ENCODE measurements at regions not wholly inside any gene's neighbourhood (a gene's known extent, or its start where the extent isn't known, plus 50 kb on each side); places are given as distances from the start of the nearest gene placed in this dataset.
A peak's percentile ranks its signal among the peaks of the same experiment; 100 is the strongest.
"Not testable (repeated sequence)": the region's sequence is repeated elsewhere in the genome, so short reads cannot be mapped to it uniquely, and the experiment has no call there.

- not testable (repeated sequence) for DNase-seq (ENCODE audit: low read depth, low spot score)
Measured at GRCh38 chr12:125561008-125561407, 495.8 kb downstream of the AACS start.

- DNase-seq (ENCODE audit: low read depth, low spot score): no peak
Measured at GRCh38 chr12:125564753-125565152, 499.5 kb downstream of the AACS start.

GRCh38 chr12:125567581-125567980 lies 502.3 kb downstream of the AACS start:
- DNase-seq (ENCODE audit: low read depth, low spot score): no peak

GRCh38 chr12:125568306-125568705 lies 503.1 kb downstream of the AACS start:
- DNase-seq (ENCODE audit: low read depth, low spot score): no peak

- DNase-seq (ENCODE audit: low read depth, low spot score): no peak
Measured at GRCh38 chr12:125573271-125573670, 508.0 kb downstream of the AACS start.

- no peak for DNase-seq (ENCODE audit: low read depth, low spot score)
Measured at GRCh38 chr12:125577334-125577733, 512.1 kb downstream of the AACS start.

- no peak for DNase-seq (ENCODE audit: low read depth, low spot score)
Measured at GRCh38 chr12:125579916-125580315, 514.7 kb downstream of the AACS start.

GRCh38 chr12:125583071-125583470 lies 517.8 kb downstream of the AACS start:
- DNase-seq (ENCODE audit: low read depth, low spot score): no peak

- DNase-seq (ENCODE audit: low read depth, low spot score): no peak
Measured at GRCh38 chr12:125586441-125586840, 521.2 kb downstream of the AACS start.

GRCh38 chr12:125593269-125593668 lies 528.0 kb downstream of the AACS start:
- DNase-seq (ENCODE audit: low read depth, low spot score): no peak

- peak; percentile 9 for DNase-seq (ENCODE audit: low read depth, low spot score)
Measured at GRCh38 chr12:125604976-125605375, 539.7 kb downstream of the AACS start.

GRCh38 chr12:125606312-125606711 lies 541.1 kb downstream of the AACS start:
- DNase-seq (ENCODE audit: low read depth, low spot score): no peak

GRCh38 chr12:125610292-125610691 lies 545.1 kb downstream of the AACS start:
- DNase-seq (ENCODE audit: low read depth, low spot score): no peak

GRCh38 chr12:125610971-125611370 lies 545.7 kb downstream of the AACS start:
- DNase-seq (ENCODE audit: low read depth, low spot score): no peak

GRCh38 chr12:125614058-125614457 lies 548.8 kb downstream of the AACS start:
- no peak for DNase-seq (ENCODE audit: low read depth, low spot score)

GRCh38 chr12:125619723-125620122 lies 554.5 kb downstream of the AACS start:
- no peak for DNase-seq (ENCODE audit: low read depth, low spot score)

- DNase-seq (ENCODE audit: low read depth, low spot score): no peak
Measured at GRCh38 chr12:125633686-125634085, 568.5 kb downstream of the AACS start.

- DNase-seq (ENCODE audit: low read depth, low spot score): no peak
Measured at GRCh38 chr12:125634813-125635212, 569.6 kb downstream of the AACS start.

GRCh38 chr12:125639826-125640225 lies 574.6 kb downstream of the AACS start:
- no peak for DNase-seq (ENCODE audit: low read depth, low spot score)

GRCh38 chr12:125643055-125643454 lies 577.8 kb downstream of the AACS start:
- DNase-seq (ENCODE audit: low read depth, low spot score): no peak

- DNase-seq (ENCODE audit: low read depth, low spot score): no peak
Measured at GRCh38 chr12:125645724-125646123, 580.5 kb downstream of the AACS start.

GRCh38 chr12:125650587-125650986 lies 585.4 kb downstream of the AACS start:
- DNase-seq (ENCODE audit: low read depth, low spot score): no peak

- DNase-seq (ENCODE audit: low read depth, low spot score): no peak
Measured at GRCh38 chr12:125651625-125652024, 586.4 kb downstream of the AACS start.

- DNase-seq (ENCODE audit: low read depth, low spot score): no peak
Measured at GRCh38 chr12:125652681-125653080, 587.4 kb downstream of the AACS start.

GRCh38 chr12:125657681-125658080 lies 592.4 kb downstream of the AACS start:
- DNase-seq (ENCODE audit: low read depth, low spot score): no peak
